Caco-2 (cell line): ENCODE measurements at regions not wholly inside any gene's neighbourhood (a gene's known extent, or its start where the extent isn't known, plus 50 kb on each side); places are given as distances from the start of the nearest gene placed in this dataset.

ENCODE experiments used
- BruUV-seq: library from RNA; stranded (reverse); fragments of 400-500 nt; replicated peaks from 2 replicates; lab custom pipeline; 2021; lab: Mats Ljungman, UMichigan
- CTCF ChIA-PET: fragments of 300-600 bp; sonication (Branson Sonifier 250); formaldehyde crosslinking; loops from one replicate; lab custom pipeline; 2022; ENCODE audit warnings: antibody characterized with exemption; lab: Charles Lee
- POLR2A ChIA-PET: fragments of 300-600 bp; sonication (Branson Sonifier 250); formaldehyde crosslinking; loops from one replicate; lab custom pipeline; 2022; ENCODE audit warnings: antibody characterized with exemption; lab: Charles Lee
- DNase-seq, 2 experiments: peaks; one replicate each; pipeline versions ENCODE4 v3.0.0 to v3.0.0-alpha.2; 2020 to 2022
- H3K27me3 ChIP-seq: replicated peaks from 2 replicates; pipeline ENCODE4 v1.6.0; 2011; ENCODE audit warnings: low read length; ENCODE audit not compliant: control insufficient read depth, insufficient read depth
- H3K36me3 ChIP-seq: 2 replicates; pipeline ENCODE4 v1.5.1; 2011; ENCODE audit warnings: low read length; ENCODE audit not compliant: control insufficient read depth, insufficient read depth
- H3K4me1 ChIP-seq: fragments of 250-450 bp; sonication (Bioruptor Pico); 2 replicates; pipeline ENCODE4 v1.5.1; 2020; ENCODE audit warnings: mild to moderate bottlenecking
- H3K4me3 ChIP-seq: 2 replicates; pipeline ENCODE4 v1.5.1; 2011; ENCODE audit warnings: low read depth, mild to moderate bottlenecking, control low read depth, low read length
- H3K9me3 ChIP-seq: fragments of 250-450 bp; sonication (Bioruptor Pico); 2 replicates; pipeline ENCODE4 v1.5.1; 2020; ENCODE audit warnings: mild to moderate bottlenecking, moderate library complexity
- H3K27ac Mint-ChIP-seq: one replicate; pipeline ENCODE4 v1.8.0; 2022; ENCODE audit warnings: mixed read lengths; ENCODE audit not compliant: unreplicated experiment
- H3K27me3 Mint-ChIP-seq: one replicate; pipeline ENCODE4 v1.8.0; 2022; ENCODE audit warnings: mixed read lengths; ENCODE audit not compliant: insufficient read depth, unreplicated experiment
- H3K36me3 Mint-ChIP-seq: one replicate; pipeline ENCODE4 v1.8.0; 2022; ENCODE audit warnings: mild to moderate bottlenecking, mixed read lengths; ENCODE audit not compliant: insufficient read depth, unreplicated experiment
- H3K4me1 Mint-ChIP-seq: one replicate; pipeline ENCODE4 v1.8.0; 2022; ENCODE audit warnings: low read depth, mixed read lengths; ENCODE audit not compliant: unreplicated experiment
- H3K4me3 Mint-ChIP-seq: one replicate; pipeline ENCODE4 v1.8.0; 2022; ENCODE audit warnings: mild to moderate bottlenecking, moderate library complexity, mixed read lengths; ENCODE audit not compliant: unreplicated experiment
- H3K9me3 Mint-ChIP-seq: one replicate; pipeline ENCODE4 v1.8.0; 2022; ENCODE audit warnings: mixed read lengths; ENCODE audit not compliant: unreplicated experiment
- CTCF ChIP-seq, 2 experiments: fragments of 200-600 bp in 1 of 2; IDR thresholded peaks; 1 replicate in 1 of 2; 2 replicates in 1 of 2; pipeline versions ENCODE4 v1.5.1 to v1.8.0; 2011 to 2022; ENCODE audit warnings: antibody characterized with exemption in 1 of 2, control low read depth in 1 of 2, inconsistent platforms in 1 of 2, low read depth in 1 of 2, low read length in 1 of 2, mild to moderate bottlenecking in 1 of 2, moderate library complexity in 1 of 2; ENCODE audit not compliant: insufficient read depth in 1 of 2, severe bottlenecking in 1 of 2, unreplicated experiment in 1 of 2
- intact Hi-C: fragments of 100-400 bp; cut with micrococcal nuclease; formaldehyde crosslinking; loops from one replicate; pipeline ENCODE4 v1.10.0; 2022; ENCODE audit not compliant: unreplicated experiment

DNA sequence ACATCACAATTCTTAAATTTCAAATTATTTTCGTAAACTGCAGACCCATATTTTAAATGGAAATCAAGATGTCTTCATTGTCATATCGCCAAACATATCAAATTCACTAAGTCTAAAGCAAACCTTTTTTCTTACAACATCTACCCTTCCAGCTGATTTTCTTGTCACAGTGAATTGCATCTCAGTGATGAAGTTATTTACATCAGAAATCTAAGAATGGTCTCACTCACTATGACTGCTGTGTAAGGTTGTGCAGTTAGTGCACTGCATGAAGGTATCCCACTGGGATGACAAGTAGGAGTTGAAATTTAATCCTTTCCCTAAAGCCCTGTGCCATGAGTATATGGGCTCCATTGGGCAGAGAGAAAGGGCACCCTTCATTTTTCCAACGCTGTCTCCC lies 399.4 kb upstream of the ITGA1 start:
- no peaks in the 10 kb centered on the region for H3K9me3 Mint-ChIP-seq
- H3K27ac Mint-ChIP-seq = no peak overlapping the region
- BruUV-seq = no TSS peak
- CTCF ChIA-PET = no interaction called here
- DNase-seq = no peak
- H3K4me3 ChIP-seq = no peak overlapping the region
- H3K27me3 ChIP-seq = no peaks in the 10 kb centered on the region
- no peaks in the 10 kb centered on the region for H3K36me3 Mint-ChIP-seq
- H3K4me1 Mint-ChIP-seq = no peaks in the 10 kb centered on the region
- H3K4me1 ChIP-seq = no peaks in the 10 kb centered on the region
- no peaks in the 10 kb centered on the region for H3K9me3 ChIP-seq
- no peak for TF ChIP-seq CTCF (IDR thresholded peaks at IDR 0.05; ENCODE audit: insufficient read depth in 1 of 2, low read depth in 1 of 2, low read length in 1 of 2, severe bottlenecking in 1 of 2, unreplicated experiment in 1 of 2)
- no peaks in the 10 kb centered on the region for H3K27me3 Mint-ChIP-seq
- no peaks in the 10 kb centered on the region for H3K36me3 ChIP-seq
- no peak overlapping the region for H3K4me3 Mint-ChIP-seq
- POLR2A ChIA-PET = no interaction called here
- intact Hi-C loops = loop anchor here (10.0 kb wide), 1 partner anchor 266 kb away; no protein-coding TSS in a partner anchor

DNA sequence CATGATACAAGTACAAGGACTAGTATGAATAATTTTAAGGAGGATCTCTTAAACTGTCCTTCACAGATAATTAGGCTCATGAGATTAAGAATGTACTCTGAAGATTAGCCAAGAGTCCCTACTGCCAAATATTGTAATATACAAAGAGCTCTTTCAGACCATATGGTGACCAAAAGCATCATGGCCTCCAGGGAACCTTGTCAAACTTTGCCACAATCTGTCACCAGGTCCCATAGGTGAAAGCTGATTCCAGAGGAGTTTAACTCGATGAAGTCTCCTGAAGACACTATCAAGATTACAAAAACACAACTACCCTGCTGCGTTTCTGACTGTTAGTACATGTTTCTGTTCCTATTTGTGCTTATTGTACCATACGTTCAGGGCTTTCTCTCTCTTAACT lies 395.4 kb upstream of the ITGA1 start:
- no peak for TF ChIP-seq CTCF (IDR thresholded peaks at IDR 0.05; ENCODE audit: insufficient read depth in 1 of 2, low read depth in 1 of 2, low read length in 1 of 2, severe bottlenecking in 1 of 2, unreplicated experiment in 1 of 2)
- Histone ChIP-seq H3K36me3 (no peaks in the 10 kb centered on the region), H3K27me3 (no peaks in the 10 kb centered on the region; the same call in 1 of the 2 replicates), H3K4me3 (no peak overlapping the region), H3K9me3 (no peaks in the 10 kb centered on the region), H3K4me1 (no peaks in the 10 kb centered on the region)
- Mint-ChIP-seq H3K4me3 (no peak overlapping the region), H3K27me3 (no peaks in the 10 kb centered on the region), H3K27ac (no peak overlapping the region), H3K9me3 (no peaks in the 10 kb centered on the region), H3K36me3 (no peaks in the 10 kb centered on the region), H3K4me1 (no peaks in the 10 kb centered on the region)
- CTCF ChIA-PET = no interaction called here
- POLR2A ChIA-PET = no interaction called here
- intact Hi-C loops = no loop called here
- no TSS peak for BruUV-seq
- DNase-seq = no peak

GRCh38 chr5:52409835-52410234 lies 377.9 kb upstream of the ITGA1 start:
- H3K4me3 Mint-ChIP-seq = no peak overlapping the region

More at GRCh38 chr5:52409835-52410234, 377.9 kb upstream of the ITGA1 start:
- intact Hi-C loops = no loop called here
- no peaks in the 10 kb centered on the region for H3K9me3 ChIP-seq
- H3K4me3 ChIP-seq = no peak overlapping the region
- H3K36me3 Mint-ChIP-seq = no peaks in the 10 kb centered on the region
- no peak for DNase-seq
- peaks cover 7% of the 10 kb centered on the region for H3K27me3 Mint-ChIP-seq
- H3K9me3 Mint-ChIP-seq = no peaks in the 10 kb centered on the region
- no peak for TF ChIP-seq CTCF (IDR thresholded peaks at IDR 0.05; ENCODE audit: insufficient read depth in 1 of 2, low read depth in 1 of 2, low read length in 1 of 2, severe bottlenecking in 1 of 2, unreplicated experiment in 1 of 2)
- no peak overlapping the region for H3K27ac Mint-ChIP-seq
- no peaks in the 10 kb centered on the region for H3K4me1 Mint-ChIP-seq
- POLR2A ChIA-PET = no interaction called here
- CTCF ChIA-PET = no interaction called here
- no peaks in the 10 kb centered on the region for H3K4me1 ChIP-seq
- no peaks in the 10 kb centered on the region for H3K27me3 ChIP-seq
- no peaks in the 10 kb centered on the region for H3K36me3 ChIP-seq
- BruUV-seq = no TSS peak
